PC-3 (cell line): ENCODE measurements at regions not wholly inside any gene's neighbourhood (a gene's known extent, or its start where the extent isn't known, plus 50 kb on each side); places are given as distances from the start of the nearest gene placed in this dataset.

Experiments used
- ATAC-seq: fragments of 200-7000 bp; cut with Tn5 transposase; 2 replicates; pipeline ENCODE4 v1.9.1; 2020; ENCODE audit warnings: mild to moderate bottlenecking, moderate library complexity
- BruUV-seq: library from RNA; stranded (reverse); fragments of 400-500 nt; replicated peaks from 2 replicates; lab custom pipeline; 2021; lab: Mats Ljungman, UMichigan
- CTCF ChIA-PET: fragments of 300-600 bp; sonication (Branson Sonifier 250); formaldehyde crosslinking; loops from one replicate; lab custom pipeline; 2022; ENCODE audit warnings: antibody characterized with exemption; lab: Charles Lee
- POLR2A ChIA-PET: fragments of 300-600 bp; sonication (Branson Sonifier 250); formaldehyde crosslinking; loops from one replicate; lab custom pipeline; 2022; ENCODE audit warnings: antibody characterized with exemption; ENCODE audit not compliant: unreplicated experiment; lab: Charles Lee
- DNase-seq: peaks from one replicate; pipeline ENCODE4 v3.0.0-alpha.2; 2015
- H2AFZ ChIP-seq: fragments of 300-600 bp; sonication (generic); 2 replicates; pipeline ENCODE4 v1.6.0; 2016; ENCODE audit warnings: antibody characterized with exemption, low read length
- H3F3A ChIP-seq: fragments of 300-600 bp; sonication (generic); one replicate; pipeline ENCODE4 v1.6.0; 2017; ENCODE audit warnings: antibody characterized with exemption, low read length, control low read depth, mild to moderate bottlenecking; ENCODE audit not compliant: unreplicated experiment
- H3K27ac ChIP-seq: fragments of 300-600 bp; sonication (generic); 2 replicates; pipeline ENCODE4 v1.5.1; 2016; ENCODE audit warnings: mild to moderate bottlenecking, low read length
- H3K27me3 ChIP-seq: fragments of 300-600 bp; sonication (generic); 2 replicates; pipeline ENCODE4 v1.6.1; 2016; ENCODE audit warnings: low read length, mixed read lengths
- H3K36me3 ChIP-seq: fragments of 300-600 bp; sonication (generic); 2 replicates; pipeline ENCODE4 v1.6.1; 2016; ENCODE audit warnings: low read depth, mixed run types, low read length, mixed read lengths
- H3K4me1 ChIP-seq: fragments of 300-600 bp; sonication (generic); 2 replicates; pipeline ENCODE4 v1.5.1; 2016; ENCODE audit warnings: low read length; ENCODE audit not compliant: insufficient read depth
- H3K4me2 ChIP-seq: fragments of 300-600 bp; sonication (generic); 2 replicates; pipeline ENCODE4 v1.6.0; 2016; ENCODE audit warnings: low read length
- H3K4me3 ChIP-seq: fragments of 300-600 bp; sonication (generic); 2 replicates; pipeline ENCODE4 v1.5.1; 2016; ENCODE audit warnings: mild to moderate bottlenecking, low read length, mixed read lengths
- H3K79me2 ChIP-seq: fragments of 300-600 bp; sonication (generic); 2 replicates; pipeline ENCODE4 v1.6.1; 2017; ENCODE audit warnings: low read length, mixed read lengths
- H3K9ac ChIP-seq: fragments of 300-600 bp; sonication (generic); 2 replicates; pipeline ENCODE4 v1.6.0; 2016; ENCODE audit warnings: mild to moderate bottlenecking, low read length
- H3K9me2 ChIP-seq: fragments of 300-600 bp; sonication (generic); replicated peaks from 2 replicates; pipeline ENCODE4 v1.6.1; 2016; ENCODE audit warnings: mixed run types, low read length, mixed read lengths
- H3K9me3 ChIP-seq: fragments of 300-600 bp; sonication (generic); 2 replicates; pipeline ENCODE4 v1.6.1; 2016; ENCODE audit warnings: low read length, mixed read lengths
- H4K20me1 ChIP-seq: fragments of 300-600 bp; sonication (generic); 2 replicates; pipeline ENCODE4 v1.6.1; 2016; ENCODE audit warnings: low read length, mixed read lengths
- EZH2 ChIP-seq: fragments of 300-600 bp; sonication (generic); IDR thresholded peaks from one replicate; pipeline ENCODE4 v1.6.1; 2017; ENCODE audit warnings: antibody characterized with exemption, mild to moderate bottlenecking, low read length; ENCODE audit not compliant: unreplicated experiment
- EZH2phosphoT487 ChIP-seq: fragments of 300-600 bp; sonication (generic); IDR thresholded peaks from 2 replicates; pipeline ENCODE4 v1.6.1; 2018; ENCODE audit warnings: mild to moderate bottlenecking, antibody characterized with exemption, low read length, borderline replicate concordance
- intact Hi-C: fragments of 100-400 bp; cut with micrococcal nuclease; formaldehyde crosslinking; loops from 2 replicates; pipeline ENCODE4 v1.9.0; 2023
- TF ChIP-seq, protein P1 (sequence below): fragments of 300-600 bp; sonication (generic); conservative IDR thresholded peaks from 2 replicates; pipeline ENCODE4 v1.5.1; 2017; ENCODE audit warnings: antibody characterized with exemption, low read depth, mild to moderate bottlenecking, low read length

DNA sequence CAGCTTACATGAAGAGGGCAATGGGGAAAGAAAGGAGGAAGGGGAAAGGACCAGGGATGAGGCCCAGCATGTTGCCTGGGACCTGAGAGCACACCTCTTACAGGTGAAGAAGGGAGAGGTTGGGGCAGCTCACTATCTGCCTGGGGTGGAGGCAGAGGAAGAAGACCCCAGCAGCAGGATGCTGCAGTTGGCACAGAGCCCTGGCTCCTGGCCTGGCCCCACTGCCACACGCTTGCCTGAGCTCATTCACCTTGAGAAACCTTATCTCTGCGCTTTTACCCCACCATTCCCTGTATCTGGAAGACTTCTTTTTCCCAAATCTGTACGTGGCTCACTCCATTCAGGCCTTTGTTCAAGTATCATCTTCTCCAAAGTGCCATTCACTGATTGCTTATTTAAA is 147.8 kb upstream of the TMEM72 start:
- no peak for ATAC-seq

DNA sequence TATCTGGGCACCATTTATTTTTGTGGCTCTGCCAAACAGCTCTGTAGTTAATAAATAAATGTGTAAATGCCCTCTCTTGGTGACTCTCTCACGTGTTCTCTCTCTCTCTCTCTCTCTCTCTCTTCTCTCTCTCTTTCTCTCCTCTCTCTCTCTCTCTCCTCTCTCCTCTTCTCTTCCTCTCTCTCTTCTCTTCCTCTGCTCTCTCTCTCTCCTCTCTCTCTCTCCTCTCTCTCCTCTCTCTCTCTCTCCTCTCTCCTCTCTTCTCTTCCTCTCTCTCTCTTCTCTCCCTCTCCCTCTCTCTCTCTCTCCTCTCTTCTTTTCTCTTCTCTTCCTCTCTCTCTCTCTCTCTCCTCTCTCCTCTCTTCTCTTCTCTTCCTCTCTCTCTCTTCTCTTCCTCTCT is 145.8 kb upstream of the TMEM72 start:
- no peaks in the 10 kb centered on the region for H4K20me1 ChIP-seq
- POLR2A ChIA-PET, result no interaction called here
- no peak overlapping the region for H3K4me2 ChIP-seq
- H3K4me1 ChIP-seq, result no peaks in the 10 kb centered on the region
- CTCF ChIA-PET, result no interaction called here
- no peak for TF ChIP-seq EZH2phosphoT487
- TF ChIP-seq, protein P1, sequence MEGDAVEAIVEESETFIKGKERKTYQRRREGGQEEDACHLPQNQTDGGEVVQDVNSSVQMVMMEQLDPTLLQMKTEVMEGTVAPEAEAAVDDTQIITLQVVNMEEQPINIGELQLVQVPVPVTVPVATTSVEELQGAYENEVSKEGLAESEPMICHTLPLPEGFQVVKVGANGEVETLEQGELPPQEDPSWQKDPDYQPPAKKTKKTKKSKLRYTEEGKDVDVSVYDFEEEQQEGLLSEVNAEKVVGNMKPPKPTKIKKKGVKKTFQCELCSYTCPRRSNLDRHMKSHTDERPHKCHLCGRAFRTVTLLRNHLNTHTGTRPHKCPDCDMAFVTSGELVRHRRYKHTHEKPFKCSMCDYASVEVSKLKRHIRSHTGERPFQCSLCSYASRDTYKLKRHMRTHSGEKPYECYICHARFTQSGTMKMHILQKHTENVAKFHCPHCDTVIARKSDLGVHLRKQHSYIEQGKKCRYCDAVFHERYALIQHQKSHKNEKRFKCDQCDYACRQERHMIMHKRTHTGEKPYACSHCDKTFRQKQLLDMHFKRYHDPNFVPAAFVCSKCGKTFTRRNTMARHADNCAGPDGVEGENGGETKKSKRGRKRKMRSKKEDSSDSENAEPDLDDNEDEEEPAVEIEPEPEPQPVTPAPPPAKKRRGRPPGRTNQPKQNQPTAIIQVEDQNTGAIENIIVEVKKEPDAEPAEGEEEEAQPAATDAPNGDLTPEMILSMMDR, result no peak
- no peak for TF ChIP-seq EZH2
- no peaks in the 10 kb centered on the region for H3K27me3 ChIP-seq
- no peaks in the 10 kb centered on the region for H3F3A ChIP-seq
- H3K9me3 ChIP-seq, result no peaks in the 10 kb centered on the region
- DNase-seq (no peak), ATAC-seq (no peak)
- BruUV-seq, result no TSS peak
- H3K27ac ChIP-seq, result no peak overlapping the region
- H3K9me2 ChIP-seq, result no peaks in the 10 kb centered on the region
- no peak overlapping the region for H2AFZ ChIP-seq
- intact Hi-C loops, result no loop called here
- H3K79me2 ChIP-seq, result no peaks in the 10 kb centered on the region
- H3K4me3 ChIP-seq, result no peak overlapping the region
- H3K36me3 ChIP-seq, result no peaks in the 10 kb centered on the region
- H3K9ac ChIP-seq, result no peak overlapping the region

More for the DNA sequence above, 147.8 kb upstream of the TMEM72 start:
- Histone ChIP-seq H3K79me2 (no peaks in the 10 kb centered on the region), H3K27ac (no peak overlapping the region), H3K9ac (no peak overlapping the region), H3F3A (no peaks in the 10 kb centered on the region), H2AFZ (no peak overlapping the region), H3K9me2 (no peaks in the 10 kb centered on the region), H3K4me3 (no peak overlapping the region), H3K9me3 (no peaks in the 10 kb centered on the region), H4K20me1 (no peaks in the 10 kb centered on the region), H3K4me2 (no peak overlapping the region), H3K36me3 (no peaks in the 10 kb centered on the region), H3K27me3 (no peaks in the 10 kb centered on the region), H3K4me1 (no peaks in the 10 kb centered on the region)
- no peak for TF ChIP-seq EZH2phosphoT487
- TF ChIP-seq, protein P1, result no peak
- no peak for TF ChIP-seq EZH2
- no TSS peak for BruUV-seq
- intact Hi-C loops, result no loop called here
- POLR2A ChIA-PET, result no interaction called here
- CTCF ChIA-PET, result no interaction called here
- DNase-seq, result no peak

DNA sequence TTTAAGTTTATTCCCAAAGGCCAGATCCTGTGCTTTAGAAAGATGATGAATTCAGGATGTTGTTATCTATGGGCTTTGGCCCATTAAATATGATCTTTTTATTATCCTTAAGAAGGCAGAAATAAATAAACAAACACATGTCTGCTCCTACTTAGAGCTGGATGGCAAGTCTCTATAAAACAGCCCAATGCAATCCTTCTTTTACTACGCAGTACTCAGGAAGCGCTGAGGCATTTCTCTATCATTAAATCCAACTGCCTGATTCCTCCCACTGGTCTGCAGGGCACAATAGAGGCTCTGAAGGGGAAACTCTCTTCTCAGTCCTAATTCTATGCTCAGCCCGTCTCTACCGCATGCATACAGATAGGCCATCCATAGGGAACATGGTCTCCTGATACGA is 144.5 kb upstream of the TMEM72 start:
- ChIA-PET CTCF (no interaction called here), POLR2A (no interaction called here)
- no peaks in the 10 kb centered on the region for H3F3A ChIP-seq
- no peaks in the 10 kb centered on the region for H3K36me3 ChIP-seq
- DNase-seq (no peak), ATAC-seq (no peak)
- H3K27ac ChIP-seq, result no peak overlapping the region
- BruUV-seq, result no TSS peak
- no peak overlapping the region for H3K4me3 ChIP-seq
- intact Hi-C loops, result no loop called here
- H3K4me1 ChIP-seq, result no peaks in the 10 kb centered on the region
- H2AFZ ChIP-seq, result no peak overlapping the region
- H3K4me2 ChIP-seq, result no peak overlapping the region
- no peaks in the 10 kb centered on the region for H3K9me3 ChIP-seq
- TF ChIP-seq EZH2phosphoT487 (no peak), EZH2 (no peak)
- TF ChIP-seq, protein P1, result no peak
- no peaks in the 10 kb centered on the region for H3K79me2 ChIP-seq
- no peaks in the 10 kb centered on the region for H3K9me2 ChIP-seq
- H3K9ac ChIP-seq, result no peak overlapping the region
- H4K20me1 ChIP-seq, result no peaks in the 10 kb centered on the region
- no peaks in the 10 kb centered on the region for H3K27me3 ChIP-seq
